ENCODE measurements at regions not wholly inside any gene's neighbourhood (a gene's known extent, or its start where the extent isn't known, plus 50 kb on each side); places are given as distances from the start of the nearest gene placed in this dataset.

GRCh38 chr11:82047200-82047599 is 686.5 kb downstream of the FAM181B start:
- no peaks in the 10 kb centered on the region for H3K9me1 ChIP-seq (replicated peaks; ENCODE audit: control insufficient read depth, extremely low read depth, insufficient read depth, low read length)
- no peak overlapping the region for H3K4me2 ChIP-seq (ENCODE audit: insufficient read depth, low read length)
- no peaks in the 10 kb centered on the region for H3K27me3 ChIP-seq (ENCODE audit: control insufficient read depth in 2 of 2, insufficient read depth in 2 of 2, low read length in 2 of 2)
- intact Hi-C loops (cut with micrococcal nuclease) (no loop called here), dilution Hi-C loops (cut with MboI; ENCODE audit: extremely low pct_ligation_motif_present, low sequenced_read_pairs) (no loop called here)
- H3K4me1 ChIP-seq (ENCODE audit: control insufficient read depth, extremely low read depth, insufficient read depth, low read length): no peaks in the 10 kb centered on the region
- DNase-seq (ENCODE audit: low read depth, low spot score) (no peak), FAIRE-seq (no peak)
- TF ChIP-seq GATA2 (IDR thresholded peaks at IDR 0.05; ENCODE audit: insufficient read depth, insufficient read length, low read depth, low read length) (no peak), FOS (IDR thresholded peaks at IDR 0.05; ENCODE audit: borderline replicate concordance, insufficient read depth, low read length) (no peak), MAX (IDR thresholded peaks at IDR 0.05; ENCODE audit: insufficient read depth, insufficient read length) (no peak), POLR2AphosphoS5 (IDR thresholded peaks at IDR 0.05; ENCODE audit: insufficient read depth, low read depth, low read length) (no peak), MYC (IDR thresholded peaks at IDR 0.05; ENCODE audit: low read depth, low read length) (no peak), CTCF (IDR thresholded peaks at IDR 0.05; ENCODE audit: extremely low read depth in 1 of 2, insufficient read depth in 1 of 2, low read depth in 1 of 2, low read length in 2 of 2) (no peak), EZH2 (IDR thresholded peaks at IDR 0.05; ENCODE audit: borderline replicate concordance, low read depth, low read length, severe bottlenecking) (no peak), POLR2A (IDR thresholded peaks at IDR 0.05; ENCODE audit: low read depth, low read length) (no peak), JUN (IDR thresholded peaks at IDR 0.05; ENCODE audit: borderline replicate concordance, insufficient read depth, insufficient read length, low read depth) (no peak)
- H2AFZ ChIP-seq (ENCODE audit: low read depth, low read length): no peak overlapping the region
- H3K27ac ChIP-seq (ENCODE audit: insufficient read depth, low read depth, low read length): no peak overlapping the region
- POLR2A ChIA-PET: no interaction called here
- no peak overlapping the region for H3K9ac ChIP-seq (replicated peaks; ENCODE audit: extremely low read depth, insufficient read depth, low read length)
- H3K4me3 ChIP-seq (replicated peaks in 1 of 3; ENCODE audit: insufficient read depth in 1 of 3, low read depth in 1 of 3, low read length in 3 of 3): no peak overlapping the region
- H3K79me2 ChIP-seq (ENCODE audit: control insufficient read depth, insufficient read depth, low read length): no peaks in the 10 kb centered on the region
- CTCF ChIA-PET: no interaction called here
- H3K9me3 ChIP-seq (replicated peaks; ENCODE audit: control insufficient read depth, insufficient read depth, low read length): no peaks in the 10 kb centered on the region
- no peaks in the 10 kb centered on the region for H3K36me3 ChIP-seq (ENCODE audit: control insufficient read depth in 2 of 2, extremely low read depth in 1 of 2, insufficient read depth in 2 of 2, low read length in 2 of 2)
- H4K20me1 ChIP-seq (replicated peaks; ENCODE audit: control insufficient read depth, extremely low read depth, insufficient read depth, low read length): no peaks in the 10 kb centered on the region
- BruUV-seq (replicated peaks): no TSS peak
